DOHH2 (cell line): ENCODE measurements at regions not wholly inside any gene's neighbourhood (a gene's known extent, or its start where the extent isn't known, plus 50 kb on each side); places are given as distances from the start of the nearest gene placed in this dataset.

Experiments
- EZH2phosphoT487 ChIP-seq: fragments of 200-600 bp; sonication (generic); IDR thresholded peaks from 2 replicates; pipeline ENCODE4 v1.6.1; 2017; ENCODE audit warnings: borderline replicate concordance, mild to moderate bottlenecking, antibody characterized with exemption, low read length, moderate library complexity, mixed read lengths
- TF ChIP-seq, protein P1 (sequence below): fragments of 200-600 bp; sonication (generic); IDR thresholded peaks from one replicate; pipeline ENCODE4 v1.5.1; 2014; ENCODE audit warnings: antibody characterized with exemption, mild to moderate bottlenecking, low read depth, low read length; ENCODE audit not compliant: poor library complexity, severe bottlenecking

DNA sequence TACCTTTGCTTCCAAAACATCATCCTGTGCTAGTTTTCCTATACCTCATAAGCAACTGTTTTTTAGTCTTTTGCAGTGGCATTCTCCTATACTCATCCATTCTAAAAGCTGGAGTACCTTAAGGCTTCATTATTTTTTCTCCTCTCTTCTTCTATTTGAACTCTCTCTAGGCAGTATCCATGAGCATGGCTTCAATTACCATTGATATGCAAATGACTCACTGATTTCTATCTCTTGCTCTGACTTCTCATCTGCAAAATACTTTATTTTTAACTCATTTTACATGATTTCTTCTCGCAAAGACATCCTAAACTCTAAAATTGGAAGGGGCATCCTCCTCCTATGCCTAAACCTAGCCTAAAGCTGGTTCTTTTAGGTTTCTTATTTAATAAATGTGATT is 365.1 kb upstream of the NUDT12 start:
- TF ChIP-seq, protein P1, sequence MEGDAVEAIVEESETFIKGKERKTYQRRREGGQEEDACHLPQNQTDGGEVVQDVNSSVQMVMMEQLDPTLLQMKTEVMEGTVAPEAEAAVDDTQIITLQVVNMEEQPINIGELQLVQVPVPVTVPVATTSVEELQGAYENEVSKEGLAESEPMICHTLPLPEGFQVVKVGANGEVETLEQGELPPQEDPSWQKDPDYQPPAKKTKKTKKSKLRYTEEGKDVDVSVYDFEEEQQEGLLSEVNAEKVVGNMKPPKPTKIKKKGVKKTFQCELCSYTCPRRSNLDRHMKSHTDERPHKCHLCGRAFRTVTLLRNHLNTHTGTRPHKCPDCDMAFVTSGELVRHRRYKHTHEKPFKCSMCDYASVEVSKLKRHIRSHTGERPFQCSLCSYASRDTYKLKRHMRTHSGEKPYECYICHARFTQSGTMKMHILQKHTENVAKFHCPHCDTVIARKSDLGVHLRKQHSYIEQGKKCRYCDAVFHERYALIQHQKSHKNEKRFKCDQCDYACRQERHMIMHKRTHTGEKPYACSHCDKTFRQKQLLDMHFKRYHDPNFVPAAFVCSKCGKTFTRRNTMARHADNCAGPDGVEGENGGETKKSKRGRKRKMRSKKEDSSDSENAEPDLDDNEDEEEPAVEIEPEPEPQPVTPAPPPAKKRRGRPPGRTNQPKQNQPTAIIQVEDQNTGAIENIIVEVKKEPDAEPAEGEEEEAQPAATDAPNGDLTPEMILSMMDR: no peak
- TF ChIP-seq EZH2phosphoT487: no peak
